ELF-1 (cell line): ENCODE measurements at regions not wholly inside any gene's neighbourhood (a gene's known extent, or its start where the extent isn't known, plus 50 kb on each side); places are given as distances from the start of the nearest gene placed in this dataset.
A peak's percentile ranks its signal among the peaks of the same experiment; 100 is the strongest.
"Not testable (repeated sequence)": the region's sequence is repeated elsewhere in the genome, so short reads cannot be mapped to it uniquely, and the experiment has no call there.

Experiments
- DNase-seq: peaks from one replicate; pipeline ENCODE4 v3.0.0-alpha.2; 2016; ENCODE audit warnings: low read depth, low spot score

DNA sequence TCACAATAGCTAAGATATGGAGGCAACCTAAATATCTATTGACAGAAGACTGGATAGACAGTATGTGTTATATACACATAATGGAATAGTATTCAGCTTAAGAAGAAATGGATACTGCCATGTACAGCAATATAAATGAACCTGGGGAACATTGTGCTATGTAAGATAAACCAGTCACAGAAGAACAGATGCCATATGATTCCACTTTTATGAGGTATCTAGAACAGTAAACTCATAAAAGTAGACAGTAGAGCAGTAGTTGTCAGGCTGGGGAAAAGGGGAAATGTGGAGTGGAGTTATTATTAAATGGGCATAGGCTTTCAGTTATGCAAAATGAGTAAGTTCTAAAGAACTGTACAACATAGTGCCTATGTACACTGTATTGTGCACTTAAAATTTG is 1055.7 kb upstream of the TMEFF2 start:
- DNase-seq: no peak

- DNase-seq: no peak
These were observed 1046.0 kb upstream of the TMEFF2 start for GRCh38 chr2:193240752-193241151.

DNA sequence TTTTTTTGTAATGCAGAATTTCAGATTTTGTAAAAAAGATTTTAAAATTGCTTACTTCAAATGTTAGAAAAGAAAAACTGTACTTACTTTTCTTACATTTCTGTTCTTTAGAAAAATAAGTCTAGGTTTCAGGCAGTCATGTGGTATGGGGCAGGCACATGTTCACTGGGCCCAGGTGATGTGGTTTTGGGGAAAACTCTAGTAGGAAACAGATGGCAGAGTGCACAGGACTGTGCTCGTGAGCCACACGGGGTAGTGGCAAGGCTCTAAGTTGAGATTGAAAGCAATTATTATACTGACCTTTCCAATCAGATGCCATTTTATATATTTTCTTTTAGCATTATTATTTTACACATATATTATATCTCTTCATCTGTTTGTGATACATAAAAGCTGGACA is 1036.9 kb upstream of the TMEFF2 start:
- DNase-seq: no peak

GRCh38 chr2:193228276-193228675 is 1033.5 kb upstream of the TMEFF2 start:
- no peak for DNase-seq

- no peak for DNase-seq
These were observed 1027.7 kb upstream of the TMEFF2 start for GRCh38 chr2:193222454-193222853.

DNA sequence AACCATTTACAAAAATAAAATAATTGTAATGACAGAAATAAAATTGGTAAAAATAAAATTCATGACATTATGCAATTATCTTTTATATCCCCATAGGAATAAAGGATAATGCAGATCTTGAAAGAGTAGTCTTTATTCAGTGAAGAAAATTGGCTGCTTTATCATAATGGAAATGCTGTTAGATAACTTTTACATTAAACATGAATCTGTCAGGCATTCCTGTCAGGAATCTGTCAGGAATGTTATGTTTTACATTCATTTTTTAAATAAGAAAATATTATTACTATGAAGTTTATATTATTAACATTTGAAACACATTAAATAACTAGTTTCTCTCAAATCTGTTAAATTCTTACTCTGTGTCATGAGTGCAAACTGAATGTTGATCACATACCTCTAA is 1024.7 kb upstream of the TMEFF2 start:
- no peak for DNase-seq

DNA sequence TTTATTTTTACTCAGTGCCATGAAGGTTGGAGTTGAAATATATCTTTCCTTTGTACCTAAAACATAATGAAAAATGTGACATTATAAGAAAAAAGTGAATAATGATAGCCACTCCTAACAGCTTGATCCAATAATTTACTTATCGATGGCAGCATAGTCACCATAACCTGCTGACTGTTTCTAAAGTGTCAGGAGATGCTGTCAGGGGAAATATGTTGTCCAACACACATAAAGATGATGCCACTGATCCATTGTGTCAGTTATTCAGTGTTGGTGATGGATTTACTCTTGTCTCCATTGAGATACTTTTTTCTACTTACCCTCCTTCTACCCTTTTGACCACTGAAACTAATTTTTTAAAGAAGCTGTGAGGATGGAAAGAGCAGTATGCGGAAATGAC is 1006.9 kb upstream of the TMEFF2 start:
- no peak for DNase-seq

DNA sequence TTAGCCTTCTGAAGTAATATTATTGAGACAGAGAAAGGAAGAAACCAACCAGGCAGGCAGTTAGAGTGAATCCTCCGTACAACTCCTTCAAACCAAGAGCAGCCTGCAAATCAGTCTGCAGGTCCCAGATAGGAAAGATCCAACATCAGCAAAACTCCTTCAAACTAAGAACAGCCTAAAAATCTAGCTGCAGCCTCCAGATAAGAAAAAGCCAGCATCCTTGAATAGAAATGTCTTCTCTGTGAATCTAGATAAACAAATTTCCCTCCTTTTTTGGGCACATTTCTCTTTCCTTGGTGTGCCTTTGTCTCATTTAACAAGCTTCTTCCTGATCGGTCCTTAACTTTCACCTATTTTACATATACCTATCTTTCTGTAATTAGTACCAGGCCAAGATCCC is 1004.6 kb upstream of the TMEFF2 start:
- DNase-seq: no peak

DNA sequence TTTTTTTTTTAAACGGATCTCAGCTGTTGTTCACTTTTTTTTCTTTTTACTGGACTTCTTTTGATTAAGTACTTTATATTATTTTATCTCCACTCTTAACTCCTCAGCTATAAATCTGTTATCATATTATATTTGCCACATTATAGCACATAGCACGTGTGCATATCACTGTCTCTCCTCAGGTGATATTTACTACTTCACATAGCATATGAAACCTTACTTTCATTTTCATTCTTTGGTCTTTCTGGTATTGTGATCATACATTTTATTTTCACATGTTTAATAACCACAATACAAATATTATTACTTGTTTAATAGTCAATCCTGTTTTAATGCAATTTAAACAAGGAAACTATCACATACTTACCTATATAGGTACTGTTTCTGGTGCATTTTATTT is 993.1 kb upstream of the TMEFF2 start:
- no peak for DNase-seq

DNA sequence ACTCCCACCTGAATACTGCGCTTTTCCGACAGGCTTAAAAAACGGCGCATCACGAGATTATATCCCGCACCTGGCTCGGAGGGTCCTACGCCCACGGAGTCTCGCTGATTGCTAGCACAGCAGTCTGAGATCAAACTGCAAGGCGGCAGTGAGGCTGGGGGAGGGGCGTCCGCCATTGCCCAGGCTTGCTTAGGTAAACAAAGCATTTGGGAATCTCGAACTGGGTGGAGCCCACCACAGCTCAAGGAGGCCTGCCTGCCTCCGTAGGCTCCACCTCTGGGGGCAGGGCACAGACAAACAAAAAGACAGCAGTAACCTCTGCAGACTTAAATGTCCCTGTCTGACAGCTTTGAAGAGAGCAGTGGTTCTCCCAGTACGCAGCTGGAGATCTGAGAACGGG is 976.2 kb upstream of the TMEFF2 start:
- DNase-seq: not testable (repeated sequence)

DNA sequence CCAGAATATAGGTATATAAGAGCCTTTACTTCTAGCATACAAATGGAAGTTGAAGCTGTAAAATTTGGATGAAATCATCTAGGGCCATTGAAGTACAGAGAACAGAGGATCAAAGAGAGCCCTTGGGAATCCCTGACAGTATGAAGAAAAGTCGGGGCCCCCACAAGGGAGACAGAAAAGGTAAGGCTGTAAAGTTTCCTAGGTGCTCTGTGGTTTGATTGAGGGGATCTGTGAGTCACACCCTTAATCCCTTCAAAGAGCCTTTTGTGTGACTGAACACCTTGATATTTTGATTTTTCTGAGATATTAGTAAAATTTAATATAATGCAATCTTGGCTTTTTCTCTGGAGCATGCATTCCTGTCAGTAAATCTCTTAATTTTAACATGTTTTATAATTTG is 961.7 kb upstream of the TMEFF2 start:
- no peak for DNase-seq

GRCh38 chr2:193154076-193154475 is 959.3 kb upstream of the TMEFF2 start:
- no peak for DNase-seq

DNA sequence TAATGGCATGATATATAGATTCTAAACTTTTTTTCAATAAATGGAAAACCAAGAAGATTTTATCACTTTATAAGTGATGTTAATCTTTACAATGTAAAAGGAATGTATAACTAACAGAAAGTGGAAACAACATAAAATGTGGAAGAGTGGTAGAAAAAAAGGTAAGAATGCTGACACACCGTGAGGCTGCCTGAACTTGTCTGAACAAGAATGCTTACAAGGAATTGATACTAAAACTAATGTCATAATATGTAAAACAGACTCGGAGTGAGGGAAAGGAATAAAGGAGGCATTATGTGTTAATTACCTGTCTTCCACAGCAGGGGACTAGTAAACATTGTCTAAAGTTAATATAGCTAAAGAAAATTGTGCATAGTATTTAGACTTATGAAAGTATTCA is 958.8 kb upstream of the TMEFF2 start:
- DNase-seq: no peak

DNA sequence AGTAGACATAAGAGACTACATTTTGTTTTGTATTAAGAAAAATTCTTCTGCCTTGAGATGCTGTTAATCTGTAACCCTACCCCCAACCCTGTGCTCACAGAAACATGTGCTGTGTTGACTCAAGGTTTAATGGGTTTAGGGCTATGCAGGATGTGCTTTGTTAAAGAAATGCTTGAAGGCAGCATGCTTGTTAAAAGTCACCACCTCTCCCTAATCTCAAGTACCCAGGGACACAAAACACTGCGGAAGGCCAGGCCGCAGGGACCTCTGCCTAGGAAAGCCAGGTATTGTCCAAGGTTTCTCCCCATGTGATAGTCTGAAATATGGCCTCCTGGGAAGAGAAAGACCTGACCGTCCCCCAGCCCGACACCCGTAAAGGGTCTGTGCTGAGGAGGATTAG is 947.7 kb upstream of the TMEFF2 start:
- DNase-seq: peak; percentile 60

- no peak for DNase-seq
These were observed 947.3 kb upstream of the TMEFF2 start for GRCh38 chr2:193141998-193142397.

DNA sequence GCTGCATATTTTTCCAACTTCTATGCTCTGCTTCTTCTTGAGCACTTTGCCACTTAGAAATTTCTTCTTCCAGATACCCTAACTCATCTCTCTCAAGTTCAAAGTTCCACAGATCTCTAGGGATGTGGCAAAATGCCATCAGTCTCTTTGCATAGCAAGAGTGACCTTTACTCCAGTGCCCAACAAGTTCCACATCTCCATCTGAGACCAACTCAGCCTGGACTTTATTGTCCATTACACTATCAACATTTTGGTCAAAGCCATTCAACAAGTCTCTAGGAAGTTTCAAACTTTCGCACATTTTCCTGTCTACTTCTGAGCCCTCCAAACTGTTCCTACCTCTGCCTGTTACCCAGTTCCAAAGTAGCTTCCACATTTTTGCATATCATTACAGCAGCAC is 946.2 kb upstream of the TMEFF2 start:
- not testable (repeated sequence) for DNase-seq

- no peak for DNase-seq
These were observed 930.1 kb upstream of the TMEFF2 start for GRCh38 chr2:193124815-193125214.

- no peak for DNase-seq
These were observed 920.1 kb upstream of the TMEFF2 start for GRCh38 chr2:193114827-193115226.

GRCh38 chr2:193112986-193113385 is 918.3 kb upstream of the TMEFF2 start:
- no peak for DNase-seq

GRCh38 chr2:193103064-193103463 is 908.3 kb upstream of the TMEFF2 start:
- DNase-seq: no peak

GRCh38 chr2:193101591-193101990 is 906.9 kb upstream of the TMEFF2 start:
- no peak for DNase-seq

GRCh38 chr2:193088026-193088425 is 893.3 kb upstream of the TMEFF2 start:
- no peak for DNase-seq

- DNase-seq: no peak
These were observed 882.3 kb upstream of the TMEFF2 start for GRCh38 chr2:193076995-193077394.

- no peak for DNase-seq
These were observed 880.2 kb upstream of the TMEFF2 start for GRCh38 chr2:193074933-193075332.

- no peak for DNase-seq
These were observed 877.9 kb upstream of the TMEFF2 start for GRCh38 chr2:193072647-193073046.
